GM23338 (cell line): ENCODE measurements at regions not wholly inside any gene's neighbourhood (a gene's known extent, or its start where the extent isn't known, plus 50 kb on each side); places are given as distances from the start of the nearest gene placed in this dataset.

Source experiments
- ATAC-seq: fragments of 200-7000 bp; cut with Tn5 transposase; 3 replicates; pipeline ENCODE4 v1.9.1; 2020
- DNase-seq: peaks from one replicate; pipeline ENCODE4 v3.0.0-alpha.2; 2015; ENCODE audit warnings: low spot score
- H2AFZ ChIP-seq: fragments of 200-600 bp; sonication (generic); 2 replicates; pipeline ENCODE4 v1.8.0; 2016; ENCODE audit warnings: antibody characterized with exemption, mild to moderate bottlenecking, moderate library complexity
- H3F3A ChIP-seq: fragments of 200-600 bp; sonication (generic); replicated peaks from 2 replicates; pipeline ENCODE4 v1.8.0; 2017; ENCODE audit warnings: antibody characterized with exemption, mixed run types, low read depth
- H3K27ac ChIP-seq: fragments of 200-600 bp; sonication (generic); 2 replicates; pipeline ENCODE4 v1.6.1; 2016; ENCODE audit warnings: low read depth
- H3K27me3 ChIP-seq: fragments of 200-600 bp; sonication (generic); 2 replicates; pipeline ENCODE4 v1.8.0; 2016; ENCODE audit warnings: mild to moderate bottlenecking, mixed run types, moderate library complexity; ENCODE audit not compliant: insufficient read depth
- H3K36me3 ChIP-seq: fragments of 200-600 bp; sonication (generic); 2 replicates; pipeline ENCODE4 v1.8.0; 2016; ENCODE audit warnings: mild to moderate bottlenecking; ENCODE audit not compliant: insufficient read depth
- H3K4me1 ChIP-seq: fragments of 200-600 bp; sonication (generic); 2 replicates; pipeline ENCODE4 v1.8.0; 2016; ENCODE audit warnings: mild to moderate bottlenecking, moderate library complexity; ENCODE audit not compliant: insufficient read depth
- H3K4me2 ChIP-seq: fragments of 200-600 bp; sonication (generic); 2 replicates; pipeline ENCODE4 v1.7.1; 2017; ENCODE audit warnings: mixed run types
- H3K4me3 ChIP-seq: fragments of 200-600 bp; sonication (generic); 2 replicates; pipeline ENCODE4 v1.6.1; 2016; ENCODE audit warnings: mixed run types
- H3K79me2 ChIP-seq: fragments of 200-600 bp; sonication (generic); replicated peaks from 2 replicates; pipeline ENCODE4 v1.8.0; 2017; ENCODE audit warnings: mild to moderate bottlenecking; ENCODE audit not compliant: insufficient read depth
- H3K9me2 ChIP-seq: fragments of 200-600 bp; sonication (generic); 2 replicates; pipeline ENCODE4 v1.8.0; 2017; ENCODE audit not compliant: insufficient read depth
- H4K20me1 ChIP-seq: fragments of 200-600 bp; sonication (generic); replicated peaks from 2 replicates; pipeline ENCODE4 v1.8.0; 2017; ENCODE audit warnings: mild to moderate bottlenecking; ENCODE audit not compliant: insufficient read depth
- H3K27ac Mint-ChIP-seq: 2 replicates; pipeline ENCODE4 v1.8.0; 2020; ENCODE audit warnings: inconsistent platforms, mild to moderate bottlenecking, moderate library complexity, mixed read lengths
- H3K27me3 Mint-ChIP-seq: 3 replicates; pipeline ENCODE4 v1.8.0; 2022; ENCODE audit warnings: low read depth, mild to moderate bottlenecking, moderate library complexity, mixed read lengths, inconsistent platforms; ENCODE audit not compliant: insufficient read depth, poor library complexity
- H3K36me3 Mint-ChIP-seq: 3 replicates; pipeline ENCODE4 v1.8.0; 2021; ENCODE audit warnings: low read depth, mild to moderate bottlenecking, inconsistent platforms, moderate library complexity, mixed read lengths
- H3K4me1 Mint-ChIP-seq: 3 replicates; pipeline ENCODE4 v1.8.0; 2020; ENCODE audit warnings: mild to moderate bottlenecking, inconsistent platforms, mixed read lengths
- H3K4me3 Mint-ChIP-seq: 3 replicates; pipeline ENCODE4 v1.8.0; 2021; ENCODE audit warnings: moderate library complexity, mild to moderate bottlenecking, inconsistent platforms, mixed read lengths
- H3K9me3 Mint-ChIP-seq: 3 replicates; pipeline ENCODE4 v1.8.0; 2020; ENCODE audit warnings: moderate library complexity, mild to moderate bottlenecking, inconsistent platforms, mixed read lengths
- EZH2 ChIP-seq: fragments of 200-600 bp; sonication (generic); IDR thresholded peaks from one replicate; pipeline ENCODE4 v1.8.0; 2017; ENCODE audit warnings: antibody characterized with exemption, mild to moderate bottlenecking, low read depth; ENCODE audit not compliant: unreplicated experiment
- EZH2phosphoT487 ChIP-seq: fragments of 200-600 bp; sonication (generic); IDR thresholded peaks from one replicate; pipeline ENCODE4 v1.8.1; 2018; ENCODE audit warnings: antibody characterized with exemption; ENCODE audit not compliant: unreplicated experiment
- JUNB ChIP-seq: IDR thresholded peaks from one replicate; pipeline ENCODE4 v1.6.1; 2016; ENCODE audit warnings: antibody characterized with exemption; ENCODE audit not compliant: unreplicated experiment
- NANOG ChIP-seq: IDR thresholded peaks from 2 replicates; pipeline ENCODE4 v1.6.1; 2016; ENCODE audit warnings: antibody characterized with exemption, borderline replicate concordance
- POLR2AphosphoS5 ChIP-seq: IDR thresholded peaks from 2 replicates; pipeline ENCODE4 v1.6.1; 2016; ENCODE audit warnings: antibody characterized with exemption, low read depth
- STAT1 ChIP-seq: IDR thresholded peaks from one replicate; pipeline ENCODE4 v1.6.1; 2016; ENCODE audit warnings: antibody characterized with exemption; ENCODE audit not compliant: unreplicated experiment
- ZNF114 ChIP-seq: fragments of 250-450 bp; sonication (Bioruptor Pico); IDR thresholded peaks from 2 replicates; pipeline ENCODE4 v1.5.0; 2020; ENCODE audit warnings: mild to moderate bottlenecking, moderate library complexity
- ZNF331 ChIP-seq: fragments of 250-450 bp; sonication (Bioruptor Pico); IDR thresholded peaks from 2 replicates; pipeline ENCODE4 v1.5.0; 2020; ENCODE audit warnings: low read depth, mild to moderate bottlenecking, moderate library complexity
- TF ChIP-seq, protein P1 (sequence below): fragments of 250-450 bp; sonication (Bioruptor Pico); IDR thresholded peaks from 2 replicates; pipeline ENCODE4 v1.5.0; 2020; ENCODE audit warnings: mild to moderate bottlenecking, moderate library complexity
- TF ChIP-seq, protein P2 (sequence below): IDR thresholded peaks from one replicate; pipeline ENCODE4 v1.6.1; 2018; ENCODE audit warnings: antibody characterized with exemption; ENCODE audit not compliant: unreplicated experiment

DNA sequence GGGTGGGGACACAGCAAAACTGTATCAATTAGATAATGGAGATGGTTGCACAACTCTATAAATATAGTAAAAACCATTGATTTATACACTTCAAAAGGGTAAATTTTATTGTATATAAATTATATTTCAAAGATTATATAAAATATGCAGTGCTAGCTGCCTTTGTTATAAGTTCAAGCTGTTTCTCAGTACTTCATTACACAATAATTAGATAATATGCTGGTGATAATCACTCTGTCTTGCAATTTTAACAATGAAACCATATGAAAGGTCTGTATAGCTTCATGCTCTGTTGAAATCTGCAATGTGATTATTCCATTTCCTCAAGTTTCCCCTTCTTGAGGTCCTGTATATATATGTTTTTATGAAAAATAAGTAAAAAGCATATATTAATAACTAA is 73.4 kb upstream of the PLS3 start (continued):
- TF ChIP-seq ZNF331 (CRISPR knock-in tag), result no peak
- TF ChIP-seq EZH2phosphoT487, result no peak

DNA sequence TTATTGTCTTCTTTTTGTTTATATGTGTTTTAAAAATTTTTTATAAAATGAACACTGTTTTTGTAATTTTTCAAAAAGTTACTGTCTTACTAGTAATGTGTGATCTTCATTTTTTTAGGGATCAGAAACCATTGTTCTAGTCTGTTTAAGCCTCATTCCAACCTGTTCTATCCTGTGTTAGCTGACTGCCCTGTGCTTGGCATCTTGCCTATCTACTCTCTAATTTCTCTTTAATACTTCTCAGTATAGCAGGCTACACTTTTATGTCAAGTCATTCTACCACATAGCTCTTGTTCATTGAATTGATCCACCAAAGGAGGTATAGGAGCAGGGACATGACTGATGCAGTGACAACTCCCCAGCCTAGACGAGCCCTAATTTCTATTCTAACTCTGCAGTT is 70.2 kb upstream of the PLS3 start:
- H3K27ac Mint-ChIP-seq, result no peak overlapping the region

More for the DNA sequence above, 70.2 kb upstream of the PLS3 start:
- Histone ChIP-seq H4K20me1 (no peaks in the 10 kb centered on the region), H3K79me2 (no peaks in the 10 kb centered on the region), H3K27ac (no peak overlapping the region), H3K27me3 (no peaks in the 10 kb centered on the region), H3K36me3 (no peaks in the 10 kb centered on the region), H3K4me2 (no peak overlapping the region), H2AFZ (no peak overlapping the region), H3K4me3 (no peak overlapping the region), H3K4me1 (no peaks in the 10 kb centered on the region), H3K9me2 (no peaks in the 10 kb centered on the region), H3F3A (no peaks in the 10 kb centered on the region)
- Mint-ChIP-seq H3K4me1 (peaks cover 3% of the 10 kb centered on the region), H3K4me3 (no peak overlapping the region), H3K9me3 (peaks cover 3% of the 10 kb centered on the region; the same call in 1 of the 3 replicates), H3K27me3 (no peaks in the 10 kb centered on the region), H3K36me3 (no peaks in the 10 kb centered on the region)
- TF ChIP-seq ZNF114 (no peak), NANOG (no peak), POLR2AphosphoS5 (no peak), EZH2 (no peak), ZNF331 (CRISPR knock-in tag) (no peak), JUNB (no peak), STAT1 (no peak), EZH2phosphoT487 (no peak)
- TF ChIP-seq, protein P1, sequence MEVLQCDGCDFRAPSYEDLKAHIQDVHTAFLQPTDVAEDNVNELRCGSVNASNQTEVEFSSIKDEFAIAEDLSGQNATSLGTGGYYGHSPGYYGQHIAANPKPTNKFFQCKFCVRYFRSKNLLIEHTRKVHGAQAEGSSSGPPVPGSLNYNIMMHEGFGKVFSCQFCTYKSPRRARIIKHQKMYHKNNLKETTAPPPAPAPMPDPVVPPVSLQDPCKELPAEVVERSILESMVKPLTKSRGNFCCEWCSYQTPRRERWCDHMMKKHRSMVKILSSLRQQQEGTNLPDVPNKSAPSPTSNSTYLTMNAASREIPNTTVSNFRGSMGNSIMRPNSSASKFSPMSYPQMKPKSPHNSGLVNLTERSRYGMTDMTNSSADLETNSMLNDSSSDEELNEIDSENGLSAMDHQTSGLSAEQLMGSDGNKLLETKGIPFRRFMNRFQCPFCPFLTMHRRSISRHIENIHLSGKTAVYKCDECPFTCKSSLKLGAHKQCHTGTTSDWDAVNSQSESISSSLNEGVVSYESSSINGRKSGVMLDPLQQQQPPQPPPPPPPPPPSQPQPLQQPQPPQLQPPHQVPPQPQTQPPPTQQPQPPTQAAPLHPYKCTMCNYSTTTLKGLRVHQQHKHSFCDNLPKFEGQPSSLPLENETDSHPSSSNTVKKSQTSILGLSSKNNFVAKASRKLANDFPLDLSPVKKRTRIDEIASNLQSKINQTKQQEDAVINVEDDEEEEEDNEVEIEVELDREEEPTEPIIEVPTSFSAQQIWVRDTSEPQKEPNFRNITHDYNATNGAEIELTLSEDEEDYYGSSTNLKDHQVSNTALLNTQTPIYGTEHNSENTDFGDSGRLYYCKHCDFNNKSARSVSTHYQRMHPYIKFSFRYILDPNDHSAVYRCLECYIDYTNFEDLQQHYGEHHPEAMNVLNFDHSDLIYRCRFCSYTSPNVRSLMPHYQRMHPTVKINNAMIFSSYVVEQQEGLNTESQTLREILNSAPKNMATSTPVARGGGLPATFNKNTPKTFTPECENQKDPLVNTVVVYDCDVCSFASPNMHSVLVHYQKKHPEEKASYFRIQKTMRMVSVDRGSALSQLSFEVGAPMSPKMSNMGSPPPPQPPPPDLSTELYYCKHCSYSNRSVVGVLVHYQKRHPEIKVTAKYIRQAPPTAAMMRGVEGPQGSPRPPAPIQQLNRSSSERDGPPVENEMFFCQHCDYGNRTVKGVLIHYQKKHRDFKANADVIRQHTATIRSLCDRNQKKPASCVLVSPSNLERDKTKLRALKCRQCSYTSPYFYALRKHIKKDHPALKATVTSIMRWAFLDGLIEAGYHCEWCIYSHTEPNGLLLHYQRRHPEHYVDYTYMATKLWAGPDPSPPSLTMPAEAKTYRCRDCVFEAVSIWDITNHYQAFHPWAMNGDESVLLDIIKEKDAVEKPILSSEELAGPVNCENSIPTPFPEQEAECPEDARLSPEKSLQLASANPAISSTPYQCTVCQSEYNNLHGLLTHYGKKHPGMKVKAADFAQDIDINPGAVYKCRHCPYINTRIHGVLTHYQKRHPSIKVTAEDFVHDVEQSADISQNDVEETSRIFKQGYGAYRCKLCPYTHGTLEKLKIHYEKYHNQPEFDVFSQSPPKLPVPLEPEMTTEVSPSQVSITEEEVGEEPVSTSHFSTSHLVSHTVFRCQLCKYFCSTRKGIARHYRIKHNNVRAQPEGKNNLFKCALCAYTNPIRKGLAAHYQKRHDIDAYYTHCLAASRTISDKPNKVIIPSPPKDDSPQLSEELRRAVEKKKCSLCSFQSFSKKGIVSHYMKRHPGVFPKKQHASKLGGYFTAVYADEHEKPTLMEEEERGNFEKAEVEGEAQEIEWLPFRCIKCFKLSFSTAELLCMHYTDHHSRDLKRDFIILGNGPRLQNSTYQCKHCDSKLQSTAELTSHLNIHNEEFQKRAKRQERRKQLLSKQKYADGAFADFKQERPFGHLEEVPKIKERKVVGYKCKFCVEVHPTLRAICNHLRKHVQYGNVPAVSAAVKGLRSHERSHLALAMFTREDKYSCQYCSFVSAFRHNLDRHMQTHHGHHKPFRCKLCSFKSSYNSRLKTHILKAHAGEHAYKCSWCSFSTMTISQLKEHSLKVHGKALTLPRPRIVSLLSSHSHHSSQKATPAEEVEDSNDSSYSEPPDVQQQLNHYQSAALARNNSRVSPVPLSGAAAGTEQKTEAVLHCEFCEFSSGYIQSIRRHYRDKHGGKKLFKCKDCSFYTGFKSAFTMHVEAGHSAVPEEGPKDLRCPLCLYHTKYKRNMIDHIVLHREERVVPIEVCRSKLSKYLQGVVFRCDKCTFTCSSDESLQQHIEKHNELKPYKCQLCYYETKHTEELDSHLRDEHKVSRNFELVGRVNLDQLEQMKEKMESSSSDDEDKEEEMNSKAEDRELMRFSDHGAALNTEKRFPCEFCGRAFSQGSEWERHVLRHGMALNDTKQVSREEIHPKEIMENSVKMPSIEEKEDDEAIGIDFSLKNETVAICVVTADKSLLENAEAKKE, result no peak
- TF ChIP-seq, protein P2, sequence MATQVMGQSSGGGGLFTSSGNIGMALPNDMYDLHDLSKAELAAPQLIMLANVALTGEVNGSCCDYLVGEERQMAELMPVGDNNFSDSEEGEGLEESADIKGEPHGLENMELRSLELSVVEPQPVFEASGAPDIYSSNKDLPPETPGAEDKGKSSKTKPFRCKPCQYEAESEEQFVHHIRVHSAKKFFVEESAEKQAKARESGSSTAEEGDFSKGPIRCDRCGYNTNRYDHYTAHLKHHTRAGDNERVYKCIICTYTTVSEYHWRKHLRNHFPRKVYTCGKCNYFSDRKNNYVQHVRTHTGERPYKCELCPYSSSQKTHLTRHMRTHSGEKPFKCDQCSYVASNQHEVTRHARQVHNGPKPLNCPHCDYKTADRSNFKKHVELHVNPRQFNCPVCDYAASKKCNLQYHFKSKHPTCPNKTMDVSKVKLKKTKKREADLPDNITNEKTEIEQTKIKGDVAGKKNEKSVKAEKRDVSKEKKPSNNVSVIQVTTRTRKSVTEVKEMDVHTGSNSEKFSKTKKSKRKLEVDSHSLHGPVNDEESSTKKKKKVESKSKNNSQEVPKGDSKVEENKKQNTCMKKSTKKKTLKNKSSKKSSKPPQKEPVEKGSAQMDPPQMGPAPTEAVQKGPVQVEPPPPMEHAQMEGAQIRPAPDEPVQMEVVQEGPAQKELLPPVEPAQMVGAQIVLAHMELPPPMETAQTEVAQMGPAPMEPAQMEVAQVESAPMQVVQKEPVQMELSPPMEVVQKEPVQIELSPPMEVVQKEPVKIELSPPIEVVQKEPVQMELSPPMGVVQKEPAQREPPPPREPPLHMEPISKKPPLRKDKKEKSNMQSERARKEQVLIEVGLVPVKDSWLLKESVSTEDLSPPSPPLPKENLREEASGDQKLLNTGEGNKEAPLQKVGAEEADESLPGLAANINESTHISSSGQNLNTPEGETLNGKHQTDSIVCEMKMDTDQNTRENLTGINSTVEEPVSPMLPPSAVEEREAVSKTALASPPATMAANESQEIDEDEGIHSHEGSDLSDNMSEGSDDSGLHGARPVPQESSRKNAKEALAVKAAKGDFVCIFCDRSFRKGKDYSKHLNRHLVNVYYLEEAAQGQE, result no peak
- DNase-seq (no peak), ATAC-seq (no peak)
